GM23338 (cell line): ENCODE measurements at regions not wholly inside any gene's neighbourhood (a gene's known extent, or its start where the extent isn't known, plus 50 kb on each side); places are given as distances from the start of the nearest gene placed in this dataset.

Experiments
- CREB1 ChIP-seq: fragments of 250-450 bp; sonication (Bioruptor Pico); IDR thresholded peaks from 2 replicates; pipeline ENCODE4 v1.5.0; 2020; ENCODE audit warnings: low read depth, mild to moderate bottlenecking, moderate library complexity
- CTCF ChIP-seq, 2 experiments: fragments of 200-600 bp in 1 of 2; sonication (generic) in 1 of 2; conservative IDR thresholded peaks; 2 replicates each; pipeline versions ENCODE4 v1.5.1 to v1.6.1; 2016 to 2017; ENCODE audit warnings: antibody characterized with exemption in 2 of 2, low read depth in 2 of 2, mild to moderate bottlenecking in 2 of 2, moderate library complexity in 1 of 2
- EZH2 ChIP-seq: fragments of 200-600 bp; sonication (generic); IDR thresholded peaks from one replicate; pipeline ENCODE4 v1.8.0; 2017; ENCODE audit warnings: antibody characterized with exemption, mild to moderate bottlenecking, low read depth; ENCODE audit not compliant: unreplicated experiment
- EZH2phosphoT487 ChIP-seq: fragments of 200-600 bp; sonication (generic); IDR thresholded peaks from one replicate; pipeline ENCODE4 v1.8.1; 2018; ENCODE audit warnings: antibody characterized with exemption; ENCODE audit not compliant: unreplicated experiment
- POLR2AphosphoS5 ChIP-seq: IDR thresholded peaks from 2 replicates; pipeline ENCODE4 v1.6.1; 2016; ENCODE audit warnings: antibody characterized with exemption, low read depth
- REST ChIP-seq: IDR thresholded peaks from one replicate; pipeline ENCODE4 v1.6.1; 2018; ENCODE audit warnings: antibody characterized with exemption; ENCODE audit not compliant: unreplicated experiment
- STAT1 ChIP-seq: IDR thresholded peaks from one replicate; pipeline ENCODE4 v1.6.1; 2016; ENCODE audit warnings: antibody characterized with exemption; ENCODE audit not compliant: unreplicated experiment

GRCh38 chr3:157700405-157700804, 197.2 kb upstream of the VEPH1 start:
- no peak for TF ChIP-seq EZH2
- TF ChIP-seq CTCF (conservative IDR thresholded peaks at IDR 0.05; ENCODE audit: low read depth in 2 of 2), result peak; percentile 34 to 51; a peak in 3 of 4 replicates
- no peak for TF ChIP-seq REST
- TF ChIP-seq POLR2AphosphoS5, result no peak
- TF ChIP-seq EZH2phosphoT487, result no peak
- TF ChIP-seq CREB1, result no peak
- no peak for TF ChIP-seq STAT1
